ENCODE measurements at regions not wholly inside any gene's neighbourhood (a gene's known extent, or its start where the extent isn't known, plus 50 kb on each side); places are given as distances from the start of the nearest gene placed in this dataset.
"Not testable (repeated sequence)": the region's sequence is repeated elsewhere in the genome, so short reads cannot be mapped to it uniquely, and the experiment has no call there.

- no peak for ATAC-seq
- Mint-ChIP-seq H3K27me3 (ENCODE audit: low read depth) (peaks cover 14% of the 10 kb centered on the region), H3K9me3 (no peaks in the 10 kb centered on the region), H3K36me3 (ENCODE audit: insufficient read depth) (no peaks in the 10 kb centered on the region), H3K4me1 (ENCODE audit: low read depth) (no peaks in the 10 kb centered on the region), H3K4me3 (no peak overlapping the region)
- DNase-seq, result no peak
Observed at GRCh38 chr4:101695176-101695575, 95.4 kb upstream of the BANK1 start.

GRCh38 chr4:101694403-101694802 is 96.1 kb upstream of the BANK1 start:
- not testable (repeated sequence) for H3K4me1 Mint-ChIP-seq (ENCODE audit: low read depth); H3K36me3 Mint-ChIP-seq (ENCODE audit: insufficient read depth); DNase-seq; H3K4me3 Mint-ChIP-seq; ATAC-seq; H3K9me3 Mint-ChIP-seq
- peaks cover 14% of the 10 kb centered on the region for H3K27me3 Mint-ChIP-seq (ENCODE audit: low read depth)

GRCh38 chr4:101693842-101694398 is 96.6 kb upstream of the BANK1 start:
- H3K4me3 Mint-ChIP-seq, result no peak overlapping the region
- peaks cover 16% of the 10 kb centered on the region for H3K27me3 Mint-ChIP-seq (ENCODE audit: low read depth)
- no peaks in the 10 kb centered on the region for H3K36me3 Mint-ChIP-seq (ENCODE audit: insufficient read depth)
- no peaks in the 10 kb centered on the region for H3K4me1 Mint-ChIP-seq (ENCODE audit: low read depth)
- DNase-seq (no peak), ATAC-seq (no peak)
- H3K9me3 Mint-ChIP-seq, result no peaks in the 10 kb centered on the region

- ATAC-seq (no peak), DNase-seq (no peak)
- Mint-ChIP-seq H3K4me3 (no peak overlapping the region), H3K36me3 (ENCODE audit: insufficient read depth) (no peaks in the 10 kb centered on the region), H3K27me3 (ENCODE audit: low read depth) (peaks cover 23% of the 10 kb centered on the region), H3K9me3 (no peaks in the 10 kb centered on the region), H3K4me1 (ENCODE audit: low read depth) (no peaks in the 10 kb centered on the region)
Observed at GRCh38 chr4:101689220-101689619, 101.3 kb upstream of the BANK1 start.

- Mint-ChIP-seq H3K4me1 (ENCODE audit: low read depth) (no peaks in the 10 kb centered on the region), H3K27me3 (ENCODE audit: low read depth) (peaks cover 9% of the 10 kb centered on the region), H3K4me3 (no peak overlapping the region), H3K9me3 (no peaks in the 10 kb centered on the region), H3K36me3 (ENCODE audit: insufficient read depth) (no peaks in the 10 kb centered on the region)
- no peak for ATAC-seq
- DNase-seq, result no peak
Observed at GRCh38 chr4:101685126-101685525, 105.4 kb upstream of the BANK1 start.

- no peak overlapping the region for H3K4me3 Mint-ChIP-seq
- ATAC-seq, result no peak
- DNase-seq, result no peak
- no peaks in the 10 kb centered on the region for H3K9me3 Mint-ChIP-seq
- no peaks in the 10 kb centered on the region for H3K36me3 Mint-ChIP-seq (ENCODE audit: insufficient read depth)
- peaks cover 7% of the 10 kb centered on the region for H3K27me3 Mint-ChIP-seq (ENCODE audit: low read depth)
- H3K4me1 Mint-ChIP-seq (ENCODE audit: low read depth), result no peaks in the 10 kb centered on the region
Observed at GRCh38 chr4:101682946-101683345, 107.6 kb upstream of the BANK1 start.

GRCh38 chr4:101678180-101678579 is 112.3 kb upstream of the BANK1 start:
- ATAC-seq, result no peak
- no peak overlapping the region for H3K4me3 Mint-ChIP-seq
- H3K27me3 Mint-ChIP-seq (ENCODE audit: low read depth), result no peaks in the 10 kb centered on the region
- no peaks in the 10 kb centered on the region for H3K4me1 Mint-ChIP-seq (ENCODE audit: low read depth)
- H3K9me3 Mint-ChIP-seq, result no peaks in the 10 kb centered on the region
- H3K36me3 Mint-ChIP-seq (ENCODE audit: insufficient read depth), result no peaks in the 10 kb centered on the region
- no peak for DNase-seq

- no peaks in the 10 kb centered on the region for H3K4me1 Mint-ChIP-seq (ENCODE audit: low read depth)
- no peak overlapping the region for H3K4me3 Mint-ChIP-seq
- H3K36me3 Mint-ChIP-seq (ENCODE audit: insufficient read depth), result no peaks in the 10 kb centered on the region
Observed at GRCh38 chr4:101670897-101671296, 119.6 kb upstream of the BANK1 start.

GRCh38 chr4:101670370-101670769 is 120.2 kb upstream of the BANK1 start:
- DNase-seq (no peak), ATAC-seq (no peak)
- no peak overlapping the region for H3K4me3 Mint-ChIP-seq
- H3K4me1 Mint-ChIP-seq (ENCODE audit: low read depth), result no peaks in the 10 kb centered on the region
- H3K36me3 Mint-ChIP-seq (ENCODE audit: insufficient read depth), result no peaks in the 10 kb centered on the region
- H3K9me3 Mint-ChIP-seq, result no peaks in the 10 kb centered on the region
- H3K27me3 Mint-ChIP-seq (ENCODE audit: low read depth), result no peaks in the 10 kb centered on the region

More at GRCh38 chr4:101670897-101671296, 119.6 kb upstream of the BANK1 start:
- Mint-ChIP-seq H3K27me3 (ENCODE audit: low read depth) (no peaks in the 10 kb centered on the region), H3K9me3 (no peaks in the 10 kb centered on the region)
- ATAC-seq (no peak), DNase-seq (no peak)

- H3K4me1 Mint-ChIP-seq (ENCODE audit: low read depth), result no peaks in the 10 kb centered on the region
- ATAC-seq (no peak), DNase-seq (no peak)
- H3K4me3 Mint-ChIP-seq, result no peak overlapping the region
- H3K9me3 Mint-ChIP-seq, result no peaks in the 10 kb centered on the region
- H3K27me3 Mint-ChIP-seq (ENCODE audit: low read depth), result no peaks in the 10 kb centered on the region
- H3K36me3 Mint-ChIP-seq (ENCODE audit: insufficient read depth), result no peaks in the 10 kb centered on the region
Observed at GRCh38 chr4:101669832-101670188, 120.7 kb upstream of the BANK1 start.

- ATAC-seq (no peak), DNase-seq (no peak)
- no peaks in the 10 kb centered on the region for H3K27me3 Mint-ChIP-seq (ENCODE audit: low read depth)
- no peaks in the 10 kb centered on the region for H3K9me3 Mint-ChIP-seq
- H3K4me1 Mint-ChIP-seq (ENCODE audit: low read depth), result no peaks in the 10 kb centered on the region
- no peak overlapping the region for H3K4me3 Mint-ChIP-seq
- no peaks in the 10 kb centered on the region for H3K36me3 Mint-ChIP-seq (ENCODE audit: insufficient read depth)
Observed at GRCh38 chr4:101669138-101669831, 121.2 kb upstream of the BANK1 start.

- no peaks in the 10 kb centered on the region for H3K9me3 Mint-ChIP-seq
- DNase-seq, result no peak
- no peak overlapping the region for H3K4me3 Mint-ChIP-seq
- H3K27me3 Mint-ChIP-seq (ENCODE audit: low read depth), result no peaks in the 10 kb centered on the region
- no peak for ATAC-seq
- H3K36me3 Mint-ChIP-seq (ENCODE audit: insufficient read depth), result no peaks in the 10 kb centered on the region
- H3K4me1 Mint-ChIP-seq (ENCODE audit: low read depth), result no peaks in the 10 kb centered on the region
Observed at GRCh38 chr4:101667348-101667747, 123.2 kb upstream of the BANK1 start.

GRCh38 chr4:101660607-101661006 is 129.9 kb upstream of the BANK1 start:
- no peak for ATAC-seq
- peaks cover 6% of the 10 kb centered on the region for H3K27me3 Mint-ChIP-seq (ENCODE audit: low read depth)
- H3K9me3 Mint-ChIP-seq, result no peaks in the 10 kb centered on the region
- no peaks in the 10 kb centered on the region for H3K4me1 Mint-ChIP-seq (ENCODE audit: low read depth)
- H3K36me3 Mint-ChIP-seq (ENCODE audit: insufficient read depth), result no peaks in the 10 kb centered on the region
- H3K4me3 Mint-ChIP-seq, result no peak overlapping the region
- DNase-seq, result no peak

GRCh38 chr4:101655857-101656256 is 134.7 kb upstream of the BANK1 start:
- Mint-ChIP-seq H3K27me3 (ENCODE audit: low read depth) (peaks cover 6% of the 10 kb centered on the region), H3K36me3 (ENCODE audit: insufficient read depth) (no peaks in the 10 kb centered on the region)
- no peak for ATAC-seq

GRCh38 chr4:101655005-101655404 is 135.5 kb upstream of the BANK1 start:
- no peak for ATAC-seq
- no peaks in the 10 kb centered on the region for H3K9me3 Mint-ChIP-seq
- peaks cover 3% of the 10 kb centered on the region for H3K27me3 Mint-ChIP-seq (ENCODE audit: low read depth)
- H3K4me3 Mint-ChIP-seq, result no peak overlapping the region
- no peaks in the 10 kb centered on the region for H3K4me1 Mint-ChIP-seq (ENCODE audit: low read depth)
- H3K36me3 Mint-ChIP-seq (ENCODE audit: insufficient read depth), result no peaks in the 10 kb centered on the region
- DNase-seq, result no peak

More at GRCh38 chr4:101655857-101656256, 134.7 kb upstream of the BANK1 start:
- DNase-seq, result no peak
- H3K9me3 Mint-ChIP-seq, result no peaks in the 10 kb centered on the region
- H3K4me1 Mint-ChIP-seq (ENCODE audit: low read depth), result no peaks in the 10 kb centered on the region
- no peak overlapping the region for H3K4me3 Mint-ChIP-seq
